SH-SY5Y (cell line): ENCODE measurements at regions not wholly inside any gene's neighbourhood (a gene's known extent, or its start where the extent isn't known, plus 50 kb on each side); places are given as distances from the start of the nearest gene placed in this dataset.

Experiments
- GATA2 ChIP-seq: IDR thresholded peaks from 2 replicates; pipeline ENCODE4 v1.6.1; 2011; ENCODE audit warnings: mild to moderate bottlenecking, low read depth, low read length
- GATA3 ChIP-seq: IDR thresholded peaks from 2 replicates; pipeline ENCODE4 v1.6.1; 2011; ENCODE audit warnings: low read depth, mild to moderate bottlenecking, low read length, moderate library complexity

DNA sequence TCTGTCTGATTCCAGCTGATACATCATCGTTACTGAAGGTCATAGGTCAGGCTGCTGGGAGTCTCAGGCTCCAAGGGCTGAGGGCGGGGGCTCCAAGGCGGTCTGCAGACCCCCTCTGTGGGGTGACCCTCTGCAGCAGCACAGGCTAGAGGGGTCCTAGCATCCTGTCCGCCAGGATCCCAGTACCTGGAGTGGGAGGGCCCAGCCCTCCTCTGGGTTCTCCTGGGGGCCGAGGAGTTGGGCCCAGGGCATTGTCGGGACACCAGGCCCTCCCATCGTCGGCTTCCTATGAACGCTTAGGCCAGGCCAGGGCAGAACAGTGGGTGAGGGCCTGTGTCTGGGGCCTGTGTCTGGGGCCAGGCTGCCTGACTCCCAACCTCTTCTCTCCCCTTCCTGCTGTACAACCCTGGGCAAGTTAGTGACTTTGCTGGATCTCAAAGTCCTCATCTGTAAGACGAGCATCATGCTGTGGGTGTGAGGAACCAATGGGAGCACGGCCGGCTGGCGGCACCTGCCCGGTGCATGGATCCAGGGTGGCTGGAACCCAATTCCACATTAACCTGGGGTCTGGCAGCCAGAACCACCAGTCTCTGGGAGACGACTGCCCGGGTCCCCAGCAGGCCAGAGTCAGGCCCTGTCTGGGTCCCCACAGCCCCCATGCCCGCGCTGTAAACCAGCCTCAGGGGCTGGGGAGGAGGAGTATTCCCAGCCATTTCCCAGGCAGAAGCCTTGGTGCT is 56.2 kb upstream of the COL18A1 start:
- TF ChIP-seq GATA3 = no peak
- TF ChIP-seq GATA2 = no peak
